NCI-H2107 treated with DMSO at 0.1 percent for 48 hours (cell line): ENCODE measurements at regions not wholly inside any gene's neighbourhood (a gene's known extent, or its start where the extent isn't known, plus 50 kb on each side); places are given as distances from the start of the nearest gene placed in this dataset.

ENCODE experiments used
- DNase-seq: peaks from one replicate; lab custom pipeline; 2025; ENCODE audit not compliant: unreplicated experiment; lab: John Stamatoyannopoulos, UW

DNA sequence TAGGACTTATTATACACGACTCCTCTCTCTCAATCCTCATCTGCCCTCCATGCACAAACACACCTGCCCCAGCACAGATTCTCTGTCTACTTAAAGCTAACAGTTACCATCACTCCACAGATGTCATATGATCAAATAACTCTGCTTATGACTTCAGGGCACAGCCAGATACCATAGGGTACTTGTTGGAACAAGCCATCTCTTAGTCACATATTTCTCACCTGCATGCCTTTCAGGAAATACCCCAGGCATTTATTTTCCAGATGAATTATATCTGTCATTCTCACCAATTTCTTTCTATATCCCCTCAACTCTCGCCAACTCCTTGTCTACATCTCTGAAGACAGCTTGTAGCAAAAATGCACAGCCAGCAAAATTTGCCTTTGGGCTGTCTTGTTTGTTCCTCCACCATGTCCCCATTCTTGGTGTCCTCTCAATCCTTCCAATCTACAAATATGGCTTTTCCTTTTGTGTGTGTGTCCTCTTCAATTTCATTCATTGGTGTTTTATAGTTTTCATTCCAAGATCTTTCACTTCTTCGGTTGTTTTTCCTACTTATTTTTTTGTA is 353.9 kb upstream of the CAMK1G start:
- no peak for DNase-seq

DNA sequence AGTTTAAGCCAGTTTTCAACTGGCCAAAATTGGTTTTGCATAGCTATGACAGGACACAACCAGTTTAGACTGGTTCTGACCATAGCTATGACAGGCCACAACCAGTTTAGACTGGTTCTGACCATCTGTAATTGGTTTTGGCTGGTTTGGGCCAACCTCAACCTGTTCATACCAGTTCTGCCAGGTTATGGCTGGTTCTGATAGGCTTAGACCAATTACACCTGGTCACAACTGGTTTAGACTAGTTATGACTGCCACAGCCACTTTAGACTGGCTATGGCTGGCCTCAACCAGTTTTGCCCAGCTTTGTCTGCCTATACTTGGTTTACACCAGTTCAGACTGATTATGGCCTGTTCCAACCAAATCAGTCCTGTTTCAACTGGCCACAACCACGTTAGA is 353.2 kb upstream of the CAMK1G start:
- no peak for DNase-seq

DNA sequence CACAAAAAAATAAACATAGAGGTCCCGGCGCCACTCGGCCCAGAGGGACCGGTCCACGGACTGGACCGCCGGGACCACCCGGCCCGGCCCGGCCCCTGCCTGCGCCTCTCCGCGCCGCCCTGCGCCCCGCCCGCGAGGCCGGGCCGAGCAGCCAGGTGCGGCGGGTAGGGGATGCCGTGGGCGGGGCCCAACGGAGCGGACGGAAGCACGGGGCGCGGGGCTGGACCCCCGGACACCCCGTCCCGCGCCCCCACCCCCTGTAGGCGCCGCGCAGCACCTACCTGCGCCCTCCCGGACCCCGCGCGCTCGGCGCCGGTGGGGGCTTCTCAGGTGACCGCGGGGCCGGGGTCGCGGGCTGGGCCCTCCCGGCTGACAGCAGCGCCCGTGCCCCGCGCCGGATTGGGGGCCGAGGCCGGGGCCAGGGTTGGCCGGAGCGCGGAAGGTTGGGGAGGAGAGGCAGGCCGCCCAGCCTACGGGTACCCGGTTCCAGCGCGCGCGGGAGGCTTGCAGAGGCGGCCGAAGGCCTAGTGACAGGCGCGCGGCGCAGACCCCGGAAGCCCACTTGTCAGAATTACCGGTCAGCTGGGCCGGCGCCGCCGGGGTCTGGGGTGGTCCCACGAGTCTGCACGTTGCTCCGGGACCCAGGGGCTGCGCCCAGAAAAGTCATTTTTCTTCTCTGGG is 351.9 kb upstream of the CAMK1G start:
- DNase-seq = no peak

DNA sequence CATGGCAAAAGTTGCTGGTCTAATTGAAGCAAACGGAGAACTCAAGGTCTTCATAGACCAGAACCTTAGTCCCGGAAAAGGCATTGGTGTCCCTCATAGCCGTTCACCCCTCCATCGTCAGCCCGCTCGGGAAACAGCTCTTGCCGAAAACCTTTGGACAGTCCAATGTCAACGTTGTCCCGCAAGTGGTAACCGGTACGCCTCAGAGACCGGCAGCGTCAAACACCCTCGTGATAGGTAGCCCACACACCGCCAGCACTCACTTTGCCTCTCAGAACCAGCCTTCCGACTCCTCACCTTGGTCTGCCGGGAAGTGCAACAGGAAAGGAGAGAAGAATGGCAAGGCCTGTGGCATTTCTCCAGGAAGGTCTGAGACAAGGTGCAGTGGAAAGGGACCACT is 351.3 kb upstream of the CAMK1G start:
- DNase-seq = no peak

- no peak for DNase-seq
These were observed 350.8 kb upstream of the CAMK1G start for GRCh38 chr1:209232759-209233158.

- no peak for DNase-seq
These were observed 348.3 kb upstream of the CAMK1G start for GRCh38 chr1:209235166-209235565.

GRCh38 chr1:209238356-209238755 is 345.2 kb upstream of the CAMK1G start:
- DNase-seq = no peak

- DNase-seq = no peak
These were observed 343.2 kb upstream of the CAMK1G start for GRCh38 chr1:209240351-209240750.

GRCh38 chr1:209241487-209241886 is 342.0 kb upstream of the CAMK1G start:
- DNase-seq = no peak

DNA sequence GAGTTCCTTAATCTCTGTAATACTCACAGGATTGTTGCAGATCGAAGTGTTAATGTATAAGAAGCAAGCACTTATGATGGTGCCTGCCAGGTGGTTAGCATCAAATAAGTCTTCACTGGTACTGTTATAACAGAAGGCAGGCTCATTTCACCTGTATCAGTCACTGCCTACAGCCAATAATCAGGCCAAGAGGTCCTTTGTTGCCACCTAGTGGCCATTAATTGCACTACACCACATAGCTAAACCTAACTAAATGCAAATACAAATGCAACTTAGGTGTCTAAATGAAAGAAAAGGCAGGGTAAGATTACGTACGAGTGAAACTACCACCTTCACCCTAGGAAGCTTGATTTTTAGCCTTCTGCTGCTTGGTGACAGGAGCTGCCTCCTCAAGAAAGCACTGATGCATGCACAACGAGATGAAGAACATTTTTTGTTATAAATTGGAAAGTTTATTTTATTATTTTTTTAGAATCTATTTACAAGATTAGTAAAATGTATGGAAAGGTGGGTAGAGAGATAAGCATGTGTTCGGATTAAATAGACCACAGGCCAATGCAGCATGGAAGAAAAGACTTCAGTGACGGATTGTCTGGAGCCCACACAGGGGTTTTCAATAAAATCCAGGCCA is 334.8 kb upstream of the CAMK1G start:
- DNase-seq = peak; percentile 97

- DNase-seq = peak; percentile 66
These were observed 334.2 kb upstream of the CAMK1G start for GRCh38 chr1:209249280-209249670.

DNA sequence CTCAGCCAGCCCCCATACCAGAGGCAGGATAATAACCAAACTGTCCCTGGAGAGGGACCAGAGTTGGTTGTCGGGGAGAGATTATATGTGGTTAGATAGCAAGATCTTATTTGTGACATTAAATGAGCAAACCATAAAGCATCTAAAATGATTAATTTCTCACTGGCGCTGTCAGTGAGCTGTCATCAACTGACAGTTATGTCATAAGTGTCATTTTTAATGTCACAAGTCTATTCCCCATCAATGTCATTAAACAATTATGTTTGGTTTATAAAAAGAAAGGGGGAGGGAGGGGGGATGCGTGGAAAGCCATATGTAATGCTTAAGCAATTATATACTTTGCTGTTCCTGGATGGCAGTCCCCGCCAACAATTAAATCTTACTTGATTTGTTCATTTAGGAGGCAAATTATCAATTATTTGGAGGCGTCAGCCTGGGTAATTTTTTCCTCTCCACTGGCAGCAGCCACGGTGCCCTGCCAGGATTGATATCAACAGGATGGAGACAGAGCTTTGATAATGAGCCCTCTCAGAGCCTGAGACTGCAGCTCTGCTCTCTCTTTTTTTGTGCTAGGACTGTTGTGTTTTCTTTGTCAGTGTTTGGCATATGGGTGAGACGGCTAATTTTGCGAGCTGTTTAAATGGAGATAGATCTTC is 333.6 kb upstream of the CAMK1G start:
- DNase-seq = peak; percentile 78

DNA sequence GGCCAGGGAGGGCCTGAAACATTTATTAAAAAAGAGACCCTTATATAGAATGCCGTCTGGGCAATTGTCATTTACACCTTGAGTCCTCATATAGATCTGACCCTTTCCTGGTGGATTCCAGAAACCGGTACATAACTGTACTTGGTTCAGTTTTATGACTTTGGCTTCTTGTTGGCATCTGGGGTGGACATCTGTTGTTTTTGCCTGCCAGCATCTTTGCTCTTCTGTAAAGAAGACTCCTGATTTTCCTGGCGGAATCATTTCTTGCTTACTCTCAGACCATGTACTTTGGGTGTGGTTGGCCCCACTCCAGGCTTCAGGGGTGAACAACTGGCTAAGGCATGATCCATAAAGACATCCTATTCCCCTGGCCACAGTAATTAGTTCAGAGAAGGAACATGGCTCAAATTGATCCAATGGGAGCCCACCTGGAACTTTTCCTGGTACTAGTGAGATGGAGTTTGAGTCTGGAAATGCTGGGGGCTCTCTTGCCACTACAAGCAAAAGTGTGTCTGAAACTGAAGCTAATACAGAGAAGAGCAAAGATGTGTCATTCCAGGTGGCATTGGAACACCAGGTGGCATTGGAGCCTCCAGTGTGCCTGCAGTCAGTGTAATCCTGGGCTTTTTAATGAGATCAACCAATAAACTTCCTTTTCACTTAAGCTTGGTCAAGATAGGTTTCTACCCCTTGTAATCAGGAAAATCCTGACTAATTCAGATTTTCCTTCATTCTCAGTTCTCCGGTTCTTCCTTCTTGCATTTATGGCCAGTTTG is 332.5 kb upstream of the CAMK1G start:
- DNase-seq = peak; percentile 74

DNA sequence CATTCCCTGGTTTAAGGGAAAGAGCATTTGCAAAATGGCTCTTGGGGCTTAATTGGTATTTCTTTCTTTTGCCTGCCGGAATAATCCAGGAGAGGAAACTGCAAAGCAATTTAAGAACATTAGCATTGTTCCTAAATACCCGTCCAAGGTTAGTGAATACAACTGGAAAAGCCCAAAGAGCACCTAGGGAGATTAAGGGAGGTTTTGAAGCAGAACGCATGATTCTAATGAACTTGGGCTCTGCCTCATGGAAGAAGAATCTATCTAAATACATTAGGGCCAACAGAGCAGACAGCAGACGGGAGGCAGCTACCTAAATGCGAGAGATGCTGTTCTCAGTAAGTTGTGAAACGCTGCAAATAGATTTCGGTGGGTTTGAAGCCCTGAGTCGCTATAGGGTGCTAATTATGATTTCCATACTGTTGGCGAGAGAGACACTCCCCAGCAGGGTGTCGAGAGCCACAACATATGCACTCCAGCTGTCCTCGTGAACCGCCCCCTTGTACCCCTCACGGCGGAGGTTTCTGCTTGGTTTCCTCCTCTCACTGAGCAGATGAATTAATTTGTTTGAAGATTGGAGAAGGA is 326.7 kb upstream of the CAMK1G start:
- DNase-seq = peak; percentile 99

- DNase-seq = no peak
These were observed 326.1 kb upstream of the CAMK1G start for GRCh38 chr1:209257454-209257853.

DNA sequence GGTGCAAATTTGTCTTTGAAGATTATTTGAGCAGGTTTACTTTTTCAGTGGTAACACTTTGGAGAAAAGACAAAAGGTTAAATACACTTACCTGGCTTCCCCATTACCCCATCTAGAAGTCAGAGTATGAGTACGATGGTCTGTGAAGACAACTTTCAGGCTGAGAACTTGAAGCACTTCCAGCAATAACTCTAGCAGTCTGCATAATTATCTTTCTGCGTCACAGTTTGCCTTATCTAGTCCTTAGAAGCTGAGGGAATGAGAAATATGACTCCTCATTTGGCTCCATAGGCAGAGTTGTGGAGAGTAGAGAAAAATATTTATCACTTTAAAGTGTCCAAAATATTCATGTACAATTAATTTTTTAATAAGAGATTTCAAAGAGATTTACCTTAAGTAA is 323.4 kb upstream of the CAMK1G start:
- DNase-seq = no peak

DNA sequence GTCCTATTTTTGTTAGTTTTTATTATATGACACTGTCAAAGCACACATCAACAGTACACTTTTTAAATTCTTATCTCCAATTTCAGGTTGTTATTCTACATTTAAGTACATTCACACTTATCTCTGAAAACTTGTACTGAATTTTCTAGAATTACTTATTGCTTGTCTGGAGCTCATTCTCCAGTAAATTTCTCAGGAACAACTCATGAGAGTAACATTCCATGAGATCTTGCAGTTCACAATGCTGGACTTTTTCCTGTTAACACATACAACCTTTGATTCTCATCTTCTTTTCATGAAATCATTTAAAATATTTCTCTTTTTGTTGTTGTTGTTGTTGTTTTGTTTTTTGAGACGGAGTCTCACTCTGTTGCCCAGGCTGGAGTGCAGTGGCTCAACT is 320.9 kb upstream of the CAMK1G start:
- no peak for DNase-seq

GRCh38 chr1:209265301-209265700 is 318.2 kb upstream of the CAMK1G start:
- no peak for DNase-seq

DNA sequence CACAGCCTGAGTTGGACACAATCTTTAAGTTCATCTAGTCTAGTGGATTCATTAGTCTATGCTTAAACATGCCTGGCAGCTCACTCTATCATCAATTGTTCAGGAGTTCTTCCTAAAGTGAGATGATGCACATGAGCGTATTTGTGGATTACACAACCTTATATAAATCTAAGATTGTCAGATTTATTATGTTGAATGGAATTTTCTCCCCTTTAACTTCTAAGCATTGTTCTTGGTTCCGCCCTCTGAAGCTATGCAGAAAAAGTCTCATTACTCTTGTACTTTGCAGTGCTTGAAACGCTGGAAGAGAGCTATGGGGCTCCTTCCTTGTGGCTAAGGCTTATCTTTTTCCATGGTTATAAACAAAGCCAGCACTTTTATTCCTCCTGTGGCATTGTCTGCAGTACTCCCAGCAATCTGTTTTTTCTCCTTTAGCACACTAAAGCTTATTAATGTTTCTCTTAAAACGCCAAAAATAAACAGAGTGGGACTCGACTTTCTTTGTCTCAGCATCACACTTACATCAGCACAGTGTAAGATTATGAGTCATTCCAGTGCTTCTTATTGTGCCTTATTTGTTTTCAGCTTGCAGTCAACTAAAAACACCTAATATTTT is 316.8 kb upstream of the CAMK1G start:
- DNase-seq = no peak

- DNase-seq = no peak
These were observed 315.5 kb upstream of the CAMK1G start for GRCh38 chr1:209267968-209268367.

GRCh38 chr1:209268479-209268878 is 315.0 kb upstream of the CAMK1G start:
- no peak for DNase-seq
